Esophagus muscularis mucosa (tissue), 4 donors: ENCODE measurements at regions not wholly inside any gene's neighbourhood (a gene's known extent, or its start where the extent isn't known, plus 50 kb on each side); places are given as distances from the start of the nearest gene placed in this dataset.
"Not testable (repeated sequence)": the region's sequence is repeated elsewhere in the genome, so short reads cannot be mapped to it uniquely, and the experiment has no call there.

Experiments
- DNase-seq: peaks from one replicate; pipeline ENCODE4 v3.0.0-alpha.2; 2017; ENCODE audit errors: extremely low spot score
- H3K27ac ChIP-seq, 4 donors: fragments of 200-600 bp; sonication (generic); replicated peaks in 1 of 4; 1 replicate in 3 of 4; 2 replicates in 1 of 4; pipeline ENCODE4 v1.5.1; 2016 to 2019; ENCODE audit warnings: mild to moderate bottlenecking in 1 of 4
- H3K27me3 ChIP-seq, 4 donors: fragments of 200-600 bp; sonication (generic); one replicate each; pipeline versions ENCODE4 v1.5.1 to v1.6.0; 2016 to 2019
- H3K36me3 ChIP-seq, 4 donors: fragments of 200-600 bp; sonication (generic); one replicate each; pipeline ENCODE4 v1.5.1; 2016 to 2019
- H3K4me1 ChIP-seq, 4 donors: fragments of 200-600 bp; sonication (generic); one replicate each; pipeline ENCODE4 v1.5.1; 2016 to 2019
- H3K4me3 ChIP-seq, 4 donors: fragments of 200-600 bp; sonication (generic); 1 replicate in 2 of 4; 2 replicates in 2 of 4; pipeline ENCODE4 v1.5.1; 2016 to 2019; ENCODE audit warnings: mild to moderate bottlenecking in 4 of 4, moderate library complexity in 1 of 4
- H3K9me3 ChIP-seq, 4 donors: fragments of 200-600 bp; sonication (generic); 1 replicate in 3 of 4; 2 replicates in 1 of 4; pipeline ENCODE4 v1.5.1; 2016 to 2019
- CTCF ChIP-seq, 3 experiments: fragments of 200-600 bp in 2 of 3; fragments of 450-650 bp in 1 of 3; sonication (generic) in 2 of 3; IDR thresholded peaks; one replicate each; pipeline ENCODE4 v1.5.1; 2017 to 2019; ENCODE audit warnings: antibody characterized with exemption in 3 of 3, mild to moderate bottlenecking in 2 of 3, moderate library complexity in 1 of 3
- EP300 ChIP-seq: sonication (generic); formaldehyde crosslinking; IDR thresholded peaks from one replicate; pipeline ENCODE4 v1.6.1; 2017; ENCODE audit warnings: antibody characterized with exemption
- POLR2A ChIP-seq: fragments of 450-650 bp; IDR thresholded peaks from one replicate; pipeline ENCODE4 v1.6.1; 2017; ENCODE audit warnings: antibody characterized with exemption, moderate library complexity, mild to moderate bottlenecking, low read depth
- POLR2AphosphoS5 ChIP-seq, 2 donors: sonication (generic); formaldehyde crosslinking; IDR thresholded peaks; one replicate each; pipeline ENCODE4 v1.6.1; 2017; ENCODE audit warnings: antibody characterized with exemption in 2 of 2
- WGBS: methylation state at CpG from one replicate; pipeline ENCODE4 v1.1.5; 2018; 5-methylcytosine and 5-hydroxymethylcytosine counted together
- intact Hi-C: fragments of 100-400 bp; cut with DNase I; formaldehyde crosslinking; loops from one replicate; pipeline ENCODE4 v1.15.1; 2023

GRCh38 chr17:74130276-74130675, 73.2 kb upstream of the RPL38 start:
- no peak for DNase-seq
- no peaks in the 10 kb centered on the region for H3K36me3 ChIP-seq
- TF ChIP-seq POLR2AphosphoS5 (IDR thresholded peaks at IDR 0.05): no peak
- peaks cover 0 to 86% (median 0%) of the 10 kb centered on the region in 4 donors for H3K27me3 ChIP-seq
- no peak overlapping the region for H3K4me3 ChIP-seq
- H3K4me1 ChIP-seq: no peaks in the 10 kb centered on the region
- intact Hi-C loops: no loop called here
- no peaks in the 10 kb centered on the region for H3K9me3 ChIP-seq
- WGBS: 59% methylated on average over 14 of the region's 14 CpGs
- H3K27ac ChIP-seq: no peak overlapping the region

DNA sequence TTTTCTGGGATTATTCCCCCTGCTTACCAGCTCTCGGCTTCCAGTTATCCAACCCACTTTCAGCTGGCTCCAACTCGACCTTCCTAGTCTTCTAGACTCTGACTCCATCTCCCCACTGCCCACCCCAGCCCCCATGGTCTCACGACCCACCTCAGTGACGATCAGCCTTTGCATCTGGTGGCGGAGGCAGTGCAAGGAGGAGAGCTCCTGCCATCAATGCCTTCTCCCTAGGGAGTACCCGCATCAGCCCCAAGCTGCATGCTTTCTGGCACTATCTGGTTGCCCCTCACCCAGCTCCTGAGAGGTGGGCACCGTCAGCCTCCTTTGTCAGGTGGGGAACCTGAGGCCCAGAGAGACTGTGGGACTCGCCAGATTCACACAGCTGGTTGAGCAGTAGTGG, 72.6 kb upstream of the RPL38 start:
- WGBS: 85% methylated on average over 8 of the region's 8 CpGs
- Histone ChIP-seq H3K9me3 (no peaks in the 10 kb centered on the region), H3K4me1 (no peaks in the 10 kb centered on the region), H3K4me3 (no peak overlapping the region), H3K27me3 (peaks cover 0 to 86% (median 0%) of the 10 kb centered on the region in 4 donors), H3K27ac (no peak overlapping the region), H3K36me3 (no peaks in the 10 kb centered on the region)
- TF ChIP-seq POLR2A (no peak), EP300 (no peak), CTCF (IDR thresholded peaks at IDR 0.05) (no peak), POLR2AphosphoS5 (IDR thresholded peaks at IDR 0.05) (no peak)
- intact Hi-C loops: no loop called here
- no peak for DNase-seq

- WGBS: 77% methylated on average over 6 of the region's 6 CpGs
- H3K9me3 ChIP-seq: no peaks in the 10 kb centered on the region
- H3K4me1 ChIP-seq: no peaks in the 10 kb centered on the region
- no peak overlapping the region for H3K27ac ChIP-seq
- no peak overlapping the region for H3K4me3 ChIP-seq
- intact Hi-C loops: no loop called here
- no peaks in the 10 kb centered on the region for H3K36me3 ChIP-seq
- no peak for TF ChIP-seq CTCF (IDR thresholded peaks at IDR 0.05)
- TF ChIP-seq EP300: no peak
- no peak for TF ChIP-seq POLR2AphosphoS5 (IDR thresholded peaks at IDR 0.05)
- TF ChIP-seq POLR2A: no peak
- DNase-seq: no peak
- peaks cover 0 to 75% (median 0%) of the 10 kb centered on the region in 4 donors for H3K27me3 ChIP-seq
Measured at GRCh38 chr17:74132354-74132753, 71.1 kb upstream of the RPL38 start.

DNA sequence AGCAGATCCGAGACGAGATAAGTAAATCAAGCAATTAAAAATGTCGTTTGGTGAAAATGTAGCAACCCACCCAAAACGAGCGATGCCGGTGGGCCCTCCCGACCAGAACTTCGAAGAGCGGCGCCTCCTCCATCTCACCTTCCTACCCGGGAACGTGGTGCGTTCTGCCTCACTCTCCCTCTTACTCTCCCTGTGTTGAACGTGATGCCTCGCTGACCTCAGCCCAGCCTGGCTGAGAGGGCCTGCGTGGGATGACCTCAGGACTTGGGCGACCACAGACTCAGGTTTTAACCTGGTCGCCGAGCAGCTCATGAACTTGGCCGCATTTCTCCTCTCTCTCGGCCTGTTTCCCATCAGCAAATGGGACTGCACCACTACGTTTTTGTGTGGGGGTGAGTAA, 69.7 kb upstream of the RPL38 start:
- 79% methylated on average over 17 of the region's 22 CpGs for WGBS
- Histone ChIP-seq H3K9me3 (peaks cover 0 to 5% (median under 1%) of the 10 kb centered on the region in 4 donors), H3K27me3 (peaks cover 0 to 67% (median 0%) of the 10 kb centered on the region in 4 donors), H3K36me3 (no peaks in the 10 kb centered on the region), H3K4me1 (no peaks in the 10 kb centered on the region), H3K4me3 (no peak overlapping the region), H3K27ac (no peak overlapping the region)
- TF ChIP-seq POLR2A: no peak
- no peak for TF ChIP-seq CTCF (IDR thresholded peaks at IDR 0.05)
- no peak for TF ChIP-seq EP300
- TF ChIP-seq POLR2AphosphoS5 (IDR thresholded peaks at IDR 0.05): no peak
- no peak for DNase-seq
- intact Hi-C loops: no loop called here

DNA sequence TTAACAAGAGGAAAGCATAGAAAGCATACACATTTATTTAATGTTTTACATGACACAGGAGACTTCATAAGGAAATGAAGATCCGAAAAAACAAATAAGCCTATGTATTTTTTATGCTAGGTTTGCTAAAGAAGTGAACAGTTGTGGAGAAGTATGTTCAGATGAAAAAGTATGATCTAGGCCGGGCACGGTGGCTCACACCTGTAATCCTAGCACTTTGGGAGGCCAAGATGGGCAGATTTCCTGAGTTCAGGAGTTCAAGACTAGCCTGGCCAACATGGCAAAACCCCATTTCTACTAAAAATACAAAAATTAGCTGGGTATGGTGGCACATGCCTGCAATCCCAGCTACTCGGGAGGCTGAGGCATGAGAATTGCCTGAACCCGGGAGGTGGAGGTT, 69.2 kb upstream of the RPL38 start:
- DNase-seq, intact Hi-C loops: not testable (repeated sequence)
- 84% methylated on average over 5 of the region's 5 CpGs for WGBS

DNA sequence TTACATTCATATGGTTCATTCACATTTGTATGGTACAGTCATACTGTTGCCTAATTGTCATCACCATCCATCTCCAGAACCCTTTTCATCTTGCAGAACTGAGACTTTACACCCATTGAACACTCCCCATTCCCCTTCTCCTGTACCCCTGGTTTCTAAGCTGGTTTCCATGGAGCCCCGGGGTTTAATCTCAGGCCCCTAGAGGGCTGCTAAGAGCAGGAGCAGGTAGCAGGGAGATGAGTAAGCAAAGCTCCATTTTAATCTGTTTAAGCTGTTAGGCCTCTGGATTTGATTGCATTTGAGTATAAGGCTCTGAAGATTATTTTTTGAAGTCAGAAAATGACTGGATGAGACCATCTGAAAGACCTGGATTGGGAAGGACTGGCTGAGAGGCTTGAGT, 68.5 kb upstream of the RPL38 start:
- H3K4me3 ChIP-seq: no peak overlapping the region
- H3K9me3 ChIP-seq: peaks cover 0 to 10% (median 3%) of the 10 kb centered on the region in 4 donors
- H3K4me1 ChIP-seq: no peaks in the 10 kb centered on the region
- H3K27me3 ChIP-seq: peaks cover 0 to 56% (median 0%) of the 10 kb centered on the region in 4 donors
- 69% methylated on average over 1 of the region's 1 CpG for WGBS
- TF ChIP-seq CTCF (IDR thresholded peaks at IDR 0.05) (no peak), POLR2A (no peak), EP300 (no peak), POLR2AphosphoS5 (IDR thresholded peaks at IDR 0.05) (no peak)
- H3K27ac ChIP-seq: no peak overlapping the region
- H3K36me3 ChIP-seq: no peaks in the 10 kb centered on the region
- no peak for DNase-seq
- intact Hi-C loops: no loop called here

More for the DNA sequence above, 69.2 kb upstream of the RPL38 start:
- not testable (repeated sequence) for H3K4me3 ChIP-seq, H3K27ac ChIP-seq, H3K36me3 ChIP-seq, H3K9me3 ChIP-seq, H3K4me1 ChIP-seq
- peaks cover 0 to 62% (median 0%) of the 10 kb centered on the region in 4 donors for H3K27me3 ChIP-seq
